H9 (cell line): ENCODE measurements at regions not wholly inside any gene's neighbourhood (a gene's known extent, or its start where the extent isn't known, plus 50 kb on each side); places are given as distances from the start of the nearest gene placed in this dataset.

Source experiments
- DNase-seq: peaks from one replicate; pipeline ENCODE4 v3.0.0-alpha.2; 2017
- H2AFZ ChIP-seq: one replicate; pipeline ENCODE4 v1.6.1; 2013; ENCODE audit warnings: mild to moderate bottlenecking, low read length, control low read depth, moderate library complexity
- H2AK5ac ChIP-seq: 2 replicates; pipeline ENCODE4 v1.6.1; 2013; ENCODE audit warnings: low read length, control low read depth, mixed read lengths; ENCODE audit not compliant: insufficient read length
- H2BK120ac ChIP-seq: one replicate; pipeline ENCODE4 v1.6.1; 2013; ENCODE audit warnings: low read depth, mild to moderate bottlenecking, low read length, control low read depth, inconsistent platforms; ENCODE audit not compliant: poor library complexity, severe bottlenecking
- H2BK12ac ChIP-seq: 2 replicates; pipeline ENCODE4 v1.6.1; 2013; ENCODE audit warnings: low read length, control low read depth, mixed read lengths, low read depth; ENCODE audit not compliant: insufficient read length
- H2BK15ac ChIP-seq: 2 replicates; pipeline ENCODE4 v1.6.1; 2013; ENCODE audit warnings: low read depth, low read length, control low read depth
- H2BK20ac ChIP-seq: one replicate; pipeline ENCODE4 v1.6.1; 2013; ENCODE audit warnings: low read depth, mild to moderate bottlenecking, low read length, control low read depth, inconsistent platforms; ENCODE audit not compliant: poor library complexity, severe bottlenecking
- H2BK5ac ChIP-seq: 2 replicates; pipeline ENCODE4 v1.6.1; 2013; ENCODE audit warnings: low read length, control low read depth, mixed read lengths; ENCODE audit not compliant: insufficient read length
- H3K14ac ChIP-seq: 2 replicates; pipeline ENCODE4 v1.6.1; 2013; ENCODE audit warnings: low read length, control low read depth; ENCODE audit not compliant: insufficient read depth
- H3K18ac ChIP-seq: 2 replicates; pipeline ENCODE4 v1.6.1; 2013; ENCODE audit warnings: low read depth, mild to moderate bottlenecking, mixed read lengths, low read length, control low read depth; ENCODE audit not compliant: insufficient read length
- H3K23ac ChIP-seq: 2 replicates; pipeline ENCODE4 v1.6.1; 2013; ENCODE audit warnings: low read length, control low read depth, mixed read lengths, low read depth; ENCODE audit not compliant: insufficient read length
- H3K23me2 ChIP-seq: 2 replicates; pipeline ENCODE4 v1.6.1; 2013; ENCODE audit warnings: low read depth, mild to moderate bottlenecking, mixed read lengths, low read length, control low read depth; ENCODE audit not compliant: insufficient read length, poor library complexity, severe bottlenecking
- H3K27ac ChIP-seq: 2 replicates; pipeline ENCODE4 v1.5.1; 2013; ENCODE audit warnings: low read length, control low read depth, mixed read lengths, low read depth; ENCODE audit not compliant: insufficient read length
- H3K27me3 ChIP-seq: 2 replicates; pipeline ENCODE4 v1.6.1; 2013; ENCODE audit warnings: low read length, control low read depth, inconsistent platforms; ENCODE audit not compliant: insufficient read depth
- H3K4ac ChIP-seq: 2 replicates; pipeline ENCODE4 v1.6.1; 2013; ENCODE audit warnings: low read depth, mild to moderate bottlenecking, control low read depth, inconsistent platforms, low read length, moderate library complexity
- H3K4me1 ChIP-seq: 2 replicates; pipeline ENCODE4 v1.6.1; 2013; ENCODE audit warnings: low read length, control low read depth, inconsistent platforms; ENCODE audit not compliant: insufficient read depth
- H3K4me2 ChIP-seq: 2 replicates; pipeline ENCODE4 v1.6.1; 2013; ENCODE audit warnings: low read length, control low read depth, mixed read lengths; ENCODE audit not compliant: insufficient read length, insufficient read depth
- H3K56ac ChIP-seq: 2 replicates; pipeline ENCODE4 v1.6.1; 2013; ENCODE audit warnings: low read depth, mild to moderate bottlenecking, mixed read lengths, low read length, control low read depth; ENCODE audit not compliant: insufficient read length
- H3K79me1 ChIP-seq: 2 replicates; pipeline ENCODE4 v1.6.1; 2013; ENCODE audit warnings: low read depth, mild to moderate bottlenecking, moderate library complexity, low read length, control low read depth, inconsistent platforms; ENCODE audit not compliant: insufficient read depth, poor library complexity, severe bottlenecking
- H3K79me2 ChIP-seq: 2 replicates; pipeline ENCODE4 v1.6.1; 2013; ENCODE audit warnings: low read length, control low read depth, inconsistent platforms; ENCODE audit not compliant: insufficient read depth
- H3K9ac ChIP-seq: 2 replicates; pipeline ENCODE4 v1.6.1; 2013; ENCODE audit warnings: low read length, control low read depth, mixed read lengths; ENCODE audit not compliant: insufficient read length; ENCODE audit errors: extremely low read depth
- H3K9me3 ChIP-seq: one replicate; pipeline ENCODE4 v1.6.1; 2013; ENCODE audit warnings: low read depth, low read length, inconsistent platforms; ENCODE audit not compliant: control insufficient read depth
- H3T11ph ChIP-seq: one replicate; pipeline ENCODE4 v1.6.1; 2013; ENCODE audit warnings: mild to moderate bottlenecking, low read length, control low read depth, inconsistent platforms
- H4K20me1 ChIP-seq: one replicate; pipeline ENCODE4 v1.6.1; 2013; ENCODE audit not compliant: control insufficient read depth, insufficient read length, insufficient read depth
- H4K5ac ChIP-seq: 2 replicates; pipeline ENCODE4 v1.6.1; 2013; ENCODE audit warnings: low read depth, mild to moderate bottlenecking, mixed read lengths, low read length, control low read depth; ENCODE audit not compliant: insufficient read length
- H4K8ac ChIP-seq: replicated peaks from 2 replicates; pipeline ENCODE4 v1.6.1; 2013; ENCODE audit warnings: low read length, control low read depth, mixed read lengths, low read depth; ENCODE audit not compliant: insufficient read length
- H4K91ac ChIP-seq: 2 replicates; pipeline ENCODE4 v1.6.1; 2013; ENCODE audit warnings: low read depth, mild to moderate bottlenecking, moderate library complexity, mixed read lengths, low read length, control low read depth; ENCODE audit not compliant: insufficient read length
- H3K27ac Mint-ChIP-seq, 3 experiments: 2 replicates in 2 of 3; 3 replicates in 1 of 3; pipeline ENCODE4 v1.8.0; 2020 to 2021; ENCODE audit warnings: mixed read lengths in 3 of 3, mild to moderate bottlenecking in 1 of 3, moderate library complexity in 1 of 3
- H3K27me3 Mint-ChIP-seq: 2 replicates; pipeline ENCODE4 v1.8.0; 2021; ENCODE audit warnings: low read depth, mild to moderate bottlenecking, moderate library complexity, mixed read lengths
- H3K36me3 Mint-ChIP-seq, 3 experiments: 2 replicates in 2 of 3; 3 replicates in 1 of 3; pipeline ENCODE4 v1.8.0; 2020 to 2021; ENCODE audit warnings: low read depth in 3 of 3, mixed read lengths in 3 of 3; ENCODE audit not compliant: insufficient read depth in 1 of 3
- H3K4me1 Mint-ChIP-seq, 2 experiments: 2 replicates each; pipeline ENCODE4 v1.8.0; 2020; ENCODE audit warnings: mixed read lengths in 2 of 2
- H3K4me3 Mint-ChIP-seq, 2 experiments: 2 replicates in 1 of 2; 3 replicates in 1 of 2; pipeline ENCODE4 v1.8.0; 2020 to 2021; ENCODE audit warnings: mild to moderate bottlenecking in 2 of 2, mixed read lengths in 2 of 2, moderate library complexity in 1 of 2
- H3K9me3 Mint-ChIP-seq, 2 experiments: 2 replicates in 1 of 2; 3 replicates in 1 of 2; pipeline ENCODE4 v1.8.0; 2020; ENCODE audit warnings: mild to moderate bottlenecking in 2 of 2, mixed read lengths in 2 of 2, moderate library complexity in 1 of 2
- CTCF ChIP-seq: fragments of 200-600 bp; sonication (generic); conservative IDR thresholded peaks from 3 replicates; pipeline ENCODE4 v1.8.0; 2021; ENCODE audit warnings: antibody characterized with exemption, mild to moderate bottlenecking
- WGBS: extraction: QIAGEN DNeasy Blood & Tissue Kit; methylation state at CpG from one replicate; pipeline ENCODE4 v1.1.7; 2013; ENCODE audit warnings: missing lambda C conversion rate, low lambda C conversion rate, mixed read lengths; ENCODE audit not compliant: insufficient read length; ENCODE audit errors: extremely low coverage; 5-methylcytosine and 5-hydroxymethylcytosine counted together

DNA sequence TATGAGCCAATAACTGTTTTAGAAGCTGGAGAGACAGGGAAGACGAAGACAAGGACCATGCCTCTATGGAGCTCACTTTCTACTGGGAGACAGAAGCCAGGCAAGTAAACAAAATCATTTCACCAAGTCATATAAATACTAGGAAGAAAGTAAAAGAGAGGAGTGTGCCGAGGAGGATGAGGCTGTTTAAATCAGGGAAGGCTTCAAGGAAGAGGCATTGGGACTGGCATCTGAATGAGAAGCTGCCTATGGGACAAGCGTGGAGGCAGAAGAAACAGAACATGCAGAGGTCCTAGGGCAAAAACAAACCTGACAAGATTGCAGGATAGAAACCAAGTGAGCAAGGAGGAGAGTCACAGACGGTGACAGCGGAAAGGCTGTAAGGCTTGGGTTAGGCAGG lies 68.1 kb upstream of the CPLX2 start:
- Mint-ChIP-seq H3K9me3 (no peaks in the 10 kb centered on the region), H3K4me1 (peaks cover 21 to 32% of the 10 kb centered on the region in 2 experiments), H3K27ac (no peak overlapping the region), H3K4me3 (no peak overlapping the region), H3K36me3 (no peaks in the 10 kb centered on the region), H3K27me3 (peaks cover 17% of the 10 kb centered on the region)
- H3K23ac ChIP-seq: no peak overlapping the region
- H3K4me2 ChIP-seq: no peak overlapping the region
- no peaks in the 10 kb centered on the region for H3K27me3 ChIP-seq
- H3K4ac ChIP-seq: no peak overlapping the region
- no peak overlapping the region for H2BK5ac ChIP-seq
- no peaks in the 10 kb centered on the region for H3K4me1 ChIP-seq
- no peak overlapping the region for H4K8ac ChIP-seq
- H3K9ac ChIP-seq: no peak overlapping the region
- no peak overlapping the region for H4K5ac ChIP-seq
- no peak for DNase-seq
- no peak overlapping the region for H2AK5ac ChIP-seq
- H3K56ac ChIP-seq: no peak overlapping the region
- no peak overlapping the region for H3K27ac ChIP-seq
- H3K9me3 ChIP-seq: no peaks in the 10 kb centered on the region
- no peak overlapping the region for H2BK20ac ChIP-seq
- no peak overlapping the region for H2BK120ac ChIP-seq
- no peak overlapping the region for H2BK12ac ChIP-seq
- no peak overlapping the region for H2AFZ ChIP-seq
- H3K79me1 ChIP-seq: no peaks in the 10 kb centered on the region
- no peak overlapping the region for H2BK15ac ChIP-seq
- no peak overlapping the region for H4K91ac ChIP-seq
- no peaks in the 10 kb centered on the region for H4K20me1 ChIP-seq
- H3K18ac ChIP-seq: no peak overlapping the region
- no peak for TF ChIP-seq CTCF
- H3K79me2 ChIP-seq: no peaks in the 10 kb centered on the region
- no CpG with 5 or more reads among the region's 5 CpGs for WGBS
- H3K23me2 ChIP-seq: no peaks in the 10 kb centered on the region
- H3K14ac ChIP-seq: no peak overlapping the region
- no peak overlapping the region for H3T11ph ChIP-seq
